ENCODE measurements at regions not wholly inside any gene's neighbourhood (a gene's known extent, or its start where the extent isn't known, plus 50 kb on each side); places are given as distances from the start of the nearest gene placed in this dataset.

- DNase-seq (ENCODE audit: extremely low spot score) = no peak
- POLR2A ChIA-PET = no interaction called here
- no peak for TF ChIP-seq L3MBTL2 (conservative IDR thresholded peaks at IDR 0.05)
- TF ChIP-seq LEF1 (IDR thresholded peaks at IDR 0.05; ENCODE audit: borderline replicate concordance) = no peak
- CTCF ChIA-PET = no interaction called here
Measured at GRCh38 chr12:38977132-38977531, 71.7 kb upstream of the CPNE8 start.

- TF ChIP-seq FOXK2 (IDR thresholded peaks at IDR 0.05) = no peak
- no peak for TF ChIP-seq SUZ12 (IDR thresholded peaks at IDR 0.05)
- TF ChIP-seq FOXM1 (IDR thresholded peaks at IDR 0.05; ENCODE audit: borderline replicate concordance) = no peak
- TF ChIP-seq TARDBP (IDR thresholded peaks at IDR 0.05) = no peak
- no peak for TF ChIP-seq HDGF (IDR thresholded peaks at IDR 0.05; ENCODE audit: borderline replicate concordance)
- TF ChIP-seq ELF4 (IDR thresholded peaks at IDR 0.05) = no peak
- TF ChIP-seq ARNT (IDR thresholded peaks at IDR 0.05) = no peak
- no peak for TF ChIP-seq PKNOX1 (IDR thresholded peaks at IDR 0.05)
- TF ChIP-seq LEF1 (IDR thresholded peaks at IDR 0.05; ENCODE audit: borderline replicate concordance) = no peak
- no peak for TF ChIP-seq L3MBTL2 (conservative IDR thresholded peaks at IDR 0.05)
- TF ChIP-seq ZNF384 (IDR thresholded peaks at IDR 0.05) = no peak
- no peak for TF ChIP-seq BHLHE40 (IDR thresholded peaks at IDR 0.05; ENCODE audit: borderline replicate concordance)
- DNase-seq (ENCODE audit: extremely low spot score) = no peak
- POLR2A ChIA-PET = no interaction called here
- CTCF ChIA-PET = no interaction called here
Measured at GRCh38 chr12:38969706-38970105, 64.3 kb upstream of the CPNE8 start.

- DNase-seq (ENCODE audit: extremely low spot score) = no peak
- POLR2A ChIA-PET = no interaction called here
- CTCF ChIA-PET = interaction anchor here (0.6 to 0.7 kb wide), 2 partner anchors 21 to 44 kb away, joined by 3 read pairs; no protein-coding TSS in a partner anchor
- no peak for TF ChIP-seq TARDBP (IDR thresholded peaks at IDR 0.05)
- TF ChIP-seq LEF1 (IDR thresholded peaks at IDR 0.05; ENCODE audit: borderline replicate concordance) = no peak
- no peak for TF ChIP-seq FOXA1 (IDR thresholded peaks at IDR 0.05)
- no peak for TF ChIP-seq L3MBTL2 (conservative IDR thresholded peaks at IDR 0.05)
- no peak for TF ChIP-seq HDGF (IDR thresholded peaks at IDR 0.05; ENCODE audit: borderline replicate concordance)
- TF ChIP-seq FOXM1 (IDR thresholded peaks at IDR 0.05; ENCODE audit: borderline replicate concordance) = no peak
- TF ChIP-seq ELF4 (IDR thresholded peaks at IDR 0.05) = no peak
- no peak for TF ChIP-seq FOXK2 (IDR thresholded peaks at IDR 0.05)
- TF ChIP-seq ZNF384 (IDR thresholded peaks at IDR 0.05) = no peak
- no peak for TF ChIP-seq NFRKB (IDR thresholded peaks at IDR 0.05)
- TF ChIP-seq SP1 (IDR thresholded peaks at IDR 0.05) = no peak
- TF ChIP-seq BHLHE40 (IDR thresholded peaks at IDR 0.05; ENCODE audit: borderline replicate concordance) = no peak
- TF ChIP-seq CTBP1 (IDR thresholded peaks at IDR 0.05; ENCODE audit: borderline replicate concordance) = no peak
- TF ChIP-seq PKNOX1 (IDR thresholded peaks at IDR 0.05) = no peak
- no peak for TF ChIP-seq SUZ12 (IDR thresholded peaks at IDR 0.05)
- no peak for TF ChIP-seq ARNT (IDR thresholded peaks at IDR 0.05)
Measured at GRCh38 chr12:38961683-38962082, 56.3 kb upstream of the CPNE8 start.

GRCh38 chr12:38961012-38961411 lies 55.6 kb upstream of the CPNE8 start:
- DNase-seq (ENCODE audit: extremely low spot score) = no peak
- TF ChIP-seq LEF1 (IDR thresholded peaks at IDR 0.05; ENCODE audit: borderline replicate concordance) (no peak), ARNT (IDR thresholded peaks at IDR 0.05) (no peak), L3MBTL2 (conservative IDR thresholded peaks at IDR 0.05) (no peak), BHLHE40 (IDR thresholded peaks at IDR 0.05; ENCODE audit: borderline replicate concordance) (no peak), PKNOX1 (IDR thresholded peaks at IDR 0.05) (no peak), HDGF (IDR thresholded peaks at IDR 0.05; ENCODE audit: borderline replicate concordance) (no peak), FOXK2 (IDR thresholded peaks at IDR 0.05) (no peak), SP1 (IDR thresholded peaks at IDR 0.05) (no peak), ZNF384 (IDR thresholded peaks at IDR 0.05) (no peak), ELF4 (IDR thresholded peaks at IDR 0.05) (no peak), FOXA1 (IDR thresholded peaks at IDR 0.05) (no peak), NFRKB (IDR thresholded peaks at IDR 0.05) (no peak), CTBP1 (IDR thresholded peaks at IDR 0.05; ENCODE audit: borderline replicate concordance) (no peak), SUZ12 (IDR thresholded peaks at IDR 0.05) (no peak), FOXM1 (IDR thresholded peaks at IDR 0.05; ENCODE audit: borderline replicate concordance) (no peak), TARDBP (IDR thresholded peaks at IDR 0.05) (no peak)
- CTCF ChIA-PET = interaction anchor here (0.6 kb wide), 1 partner anchor 45 kb away, joined by 3 read pairs; no protein-coding TSS in a partner anchor
- POLR2A ChIA-PET = no interaction called here

GRCh38 chr12:38956337-38956736 lies 50.9 kb upstream of the CPNE8 start:
- TF ChIP-seq SUZ12 (IDR thresholded peaks at IDR 0.05) = no peak
- no peak for TF ChIP-seq TARDBP (IDR thresholded peaks at IDR 0.05)
- no peak for TF ChIP-seq HDGF (IDR thresholded peaks at IDR 0.05; ENCODE audit: borderline replicate concordance)
- TF ChIP-seq LEF1 (IDR thresholded peaks at IDR 0.05; ENCODE audit: borderline replicate concordance) = no peak
- no peak for TF ChIP-seq NFRKB (IDR thresholded peaks at IDR 0.05)
- no peak for TF ChIP-seq SP1 (IDR thresholded peaks at IDR 0.05)
- no peak for TF ChIP-seq ARNT (IDR thresholded peaks at IDR 0.05)
- TF ChIP-seq ELF4 (IDR thresholded peaks at IDR 0.05) = no peak
- CTCF ChIA-PET = no interaction called here

More at GRCh38 chr12:38956337-38956736, 50.9 kb upstream of the CPNE8 start:
- POLR2A ChIA-PET = no interaction called here
- DNase-seq (ENCODE audit: extremely low spot score) = no peak
